ENCODE measurements at regions not wholly inside any gene's neighbourhood (a gene's known extent, or its start where the extent isn't known, plus 50 kb on each side); places are given as distances from the start of the nearest gene placed in this dataset.
"Not testable (repeated sequence)": the region's sequence is repeated elsewhere in the genome, so short reads cannot be mapped to it uniquely, and the experiment has no call there.

GRCh38 chr21:22795644-22796043 is 1797.4 kb downstream of the NCAM2 start:
- DNase-seq = no peak

GRCh38 chr21:22796147-22796546 is 1797.9 kb downstream of the NCAM2 start:
- DNase-seq = no peak

GRCh38 chr21:22804151-22804550 is 1805.9 kb downstream of the NCAM2 start:
- no peak for DNase-seq

GRCh38 chr21:22806278-22806677 is 1808.1 kb downstream of the NCAM2 start:
- no peak for DNase-seq

GRCh38 chr21:22813201-22813600 is 1815.0 kb downstream of the NCAM2 start:
- no peak for DNase-seq

GRCh38 chr21:22818681-22819485 is 1820.7 kb downstream of the NCAM2 start:
- DNase-seq = not testable (repeated sequence)

- no peak for DNase-seq
These were observed 1829.2 kb downstream of the NCAM2 start for GRCh38 chr21:22827422-22827821.

GRCh38 chr21:22842875-22843274 is 1844.7 kb downstream of the NCAM2 start:
- DNase-seq = no peak

GRCh38 chr21:22855581-22855980 is 1857.4 kb downstream of the NCAM2 start:
- no peak for DNase-seq

- DNase-seq = no peak
These were observed 1873.5 kb downstream of the NCAM2 start for GRCh38 chr21:22871692-22872091.

- no peak for DNase-seq
These were observed 1882.4 kb downstream of the NCAM2 start for GRCh38 chr21:22880573-22880972.

GRCh38 chr21:22881131-22881530 is 1882.9 kb downstream of the NCAM2 start:
- no peak for DNase-seq

GRCh38 chr21:22885079-22885478 is 1886.9 kb downstream of the NCAM2 start:
- DNase-seq = no peak

GRCh38 chr21:22885614-22886013 is 1887.4 kb downstream of the NCAM2 start:
- DNase-seq = no peak

GRCh38 chr21:22889445-22889844 is 1891.2 kb downstream of the NCAM2 start:
- DNase-seq = no peak

- no peak for DNase-seq
These were observed 1892.4 kb downstream of the NCAM2 start for GRCh38 chr21:22890656-22891055.

- DNase-seq = no peak
These were observed 1893.8 kb downstream of the NCAM2 start for GRCh38 chr21:22892028-22892427.

GRCh38 chr21:22892740-22893139 is 1894.5 kb downstream of the NCAM2 start:
- no peak for DNase-seq

- no peak for DNase-seq
These were observed 1899.9 kb downstream of the NCAM2 start for GRCh38 chr21:22898051-22898665.

- DNase-seq = no peak
These were observed 1902.3 kb downstream of the NCAM2 start for GRCh38 chr21:22900490-22900889.

GRCh38 chr21:22903851-22904250 is 1905.6 kb downstream of the NCAM2 start:
- no peak for DNase-seq

- DNase-seq = no peak
These were observed 1906.2 kb downstream of the NCAM2 start for GRCh38 chr21:22904385-22904784.

- no peak for DNase-seq
These were observed 1926.8 kb downstream of the NCAM2 start for GRCh38 chr21:22925032-22925431.

- no peak for DNase-seq
These were observed 1929.3 kb downstream of the NCAM2 start for GRCh38 chr21:22927469-22927868.
